ENCODE measurements at regions not wholly inside any gene's neighbourhood (a gene's known extent, or its start where the extent isn't known, plus 50 kb on each side); places are given as distances from the start of the nearest gene placed in this dataset.

DNA sequence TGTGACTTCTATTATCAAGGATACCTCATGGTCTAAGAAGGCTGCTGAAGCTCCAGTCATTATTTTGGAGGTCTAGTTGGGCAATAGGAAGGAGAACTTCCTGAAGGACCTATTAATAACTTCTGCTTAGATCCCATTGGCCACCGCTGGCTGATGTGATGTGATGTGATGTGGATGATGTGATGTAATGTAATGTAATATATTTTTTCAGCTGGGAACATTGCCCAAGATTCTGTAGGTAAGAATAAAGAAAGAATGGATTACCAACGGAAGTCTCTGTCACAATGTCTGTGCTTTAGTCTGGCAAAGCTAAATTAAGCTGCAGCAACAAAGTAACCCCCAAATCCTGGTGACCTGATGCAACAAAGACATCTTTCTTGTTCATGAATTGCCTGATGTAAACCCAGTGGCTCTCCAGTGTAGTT, 233.7 kb downstream of the PTEN start:
- TF ChIP-seq GATA3 (IDR thresholded peaks at IDR 0.05; ENCODE audit: low read depth, low read length), result no peak
- no peak for TF ChIP-seq GATA2 (IDR thresholded peaks at IDR 0.05; ENCODE audit: low read depth, low read length)

Data from SH-SY5Y (cell line).